NCI-H1092 (cell line): ENCODE measurements at regions not wholly inside any gene's neighbourhood (a gene's known extent, or its start where the extent isn't known, plus 50 kb on each side); places are given as distances from the start of the nearest gene placed in this dataset.

Experiments
- DNase-seq: peaks from one replicate; lab custom pipeline; 2025; lab: John Stamatoyannopoulos, UW

DNA sequence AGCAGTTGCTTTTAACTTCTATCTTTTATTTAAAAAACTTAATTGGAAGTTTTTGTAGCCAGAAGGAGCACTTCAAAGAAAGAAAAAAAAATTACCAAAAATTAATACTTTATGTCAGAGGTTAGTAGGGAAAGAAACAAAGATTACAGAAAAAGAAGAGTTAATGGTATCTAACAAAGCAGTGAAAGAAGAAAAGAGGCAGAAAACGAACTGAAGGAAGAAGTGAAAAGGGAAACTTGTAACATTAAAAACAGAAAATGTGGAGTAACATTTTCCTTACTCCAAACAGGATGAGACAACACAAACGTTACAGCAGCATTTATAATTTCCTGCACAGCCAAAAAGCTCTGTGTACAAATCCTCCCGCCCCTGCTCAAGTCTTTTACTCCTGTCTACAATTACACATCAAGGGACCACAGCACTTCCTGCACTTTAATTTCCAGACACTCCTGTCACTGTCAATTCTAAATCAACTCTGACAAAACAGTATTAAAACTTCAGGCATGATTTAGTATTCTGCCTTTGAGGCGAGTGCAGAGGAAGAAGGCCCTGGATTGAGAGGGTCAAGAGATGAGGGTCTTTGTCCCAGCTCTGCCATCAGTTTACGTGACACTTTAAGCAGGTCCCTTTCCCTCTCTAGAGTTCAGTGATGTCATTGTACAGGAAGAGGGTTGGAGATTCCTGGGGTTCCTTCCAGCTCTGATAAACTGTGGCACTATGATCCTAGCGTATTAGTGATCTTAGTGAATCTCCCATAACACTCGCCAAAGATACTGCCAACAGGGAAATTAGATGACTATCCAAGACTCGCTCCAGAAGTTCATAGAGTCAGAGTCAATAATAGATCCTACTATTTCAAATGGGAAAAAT is 53.2 kb upstream of the LSM14A start:
- DNase-seq: no peak

DNA sequence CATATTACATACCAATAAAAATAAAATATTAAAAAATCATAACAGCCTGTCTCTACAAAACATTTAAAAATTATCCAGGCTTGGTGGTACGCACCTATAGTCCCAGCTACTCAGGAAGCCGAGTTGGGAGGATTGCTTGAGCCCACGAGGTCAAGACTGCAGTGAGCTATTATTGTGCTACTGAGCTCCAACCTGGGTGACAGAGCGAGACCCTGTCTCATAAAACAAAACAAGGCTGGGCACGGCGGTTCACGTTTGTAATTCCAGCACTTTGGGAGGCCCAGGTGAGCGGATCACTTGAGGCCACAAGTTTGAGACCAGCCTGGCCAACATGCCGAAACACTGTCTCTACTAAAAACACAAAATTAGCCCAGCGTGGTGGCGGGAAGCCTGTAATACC is 52.2 kb upstream of the LSM14A start:
- DNase-seq: no peak

DNA sequence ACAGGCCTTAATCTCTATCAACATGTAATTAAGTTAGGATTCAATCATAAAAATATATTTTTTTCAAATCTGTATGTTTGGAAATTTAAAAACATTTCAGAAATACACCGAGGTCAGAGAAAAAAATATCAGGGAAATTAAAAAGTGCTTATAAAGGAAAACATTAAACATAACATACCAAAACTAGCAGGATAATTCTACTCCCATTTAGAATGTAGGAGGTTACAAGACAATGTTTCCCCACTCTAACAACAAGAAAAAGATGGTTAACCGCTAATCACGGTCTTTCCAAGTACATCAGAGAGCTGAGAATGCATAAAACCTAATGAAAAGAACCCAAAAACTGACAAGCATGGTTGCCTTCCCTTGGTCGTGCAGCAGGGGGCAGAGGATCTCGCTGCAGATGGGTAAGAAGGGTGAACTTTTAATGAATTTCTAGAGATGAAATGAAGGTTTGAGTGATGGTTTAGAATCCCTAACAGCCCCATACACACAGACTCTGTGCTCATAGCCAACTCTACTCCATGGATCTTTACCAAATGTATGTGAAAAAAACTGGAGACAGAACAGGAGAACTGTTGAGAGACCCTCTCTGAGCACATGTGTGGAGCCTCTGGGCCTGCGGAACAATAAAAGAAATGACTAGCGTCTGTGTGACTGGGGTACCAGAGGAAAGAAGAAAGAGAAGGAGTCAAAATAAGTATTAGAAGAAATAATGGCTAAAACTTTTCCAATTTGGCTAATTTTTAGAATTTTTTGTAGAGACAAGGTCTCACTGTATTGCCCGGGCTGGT is 51.3 kb upstream of the LSM14A start:
- no peak for DNase-seq
